Calu3 (cell line): ENCODE measurements at regions not wholly inside any gene's neighbourhood (a gene's known extent, or its start where the extent isn't known, plus 50 kb on each side); places are given as distances from the start of the nearest gene placed in this dataset.
A peak's percentile ranks its signal among the peaks of the same experiment; 100 is the strongest.

ENCODE experiments used
- BruUV-seq: library from RNA; stranded (reverse); fragments of 400-500 nt; replicated peaks from 2 replicates; lab custom pipeline; 2021; lab: Mats Ljungman, UMichigan
- CTCF ChIA-PET: fragments of 300-600 bp; sonication (Branson Sonifier 250); formaldehyde crosslinking; loops from one replicate; lab custom pipeline; 2022; ENCODE audit warnings: antibody characterized with exemption; lab: Charles Lee
- DNase-seq: peaks from one replicate; pipeline ENCODE4 v3.0.0; 2022
- H3K27ac Mint-ChIP-seq: one replicate; pipeline ENCODE4 v1.8.0; 2022; ENCODE audit warnings: mixed read lengths; ENCODE audit not compliant: unreplicated experiment
- H3K27me3 Mint-ChIP-seq: one replicate; pipeline ENCODE4 v1.8.0; 2022; ENCODE audit warnings: mixed read lengths; ENCODE audit not compliant: unreplicated experiment
- H3K36me3 Mint-ChIP-seq: one replicate; pipeline ENCODE4 v1.8.0; 2022; ENCODE audit warnings: mild to moderate bottlenecking, moderate library complexity, mixed read lengths; ENCODE audit not compliant: insufficient read depth, unreplicated experiment
- H3K4me1 Mint-ChIP-seq: one replicate; pipeline ENCODE4 v1.8.0; 2022; ENCODE audit warnings: mild to moderate bottlenecking, low read depth, mixed read lengths; ENCODE audit not compliant: unreplicated experiment
- H3K4me3 Mint-ChIP-seq: one replicate; pipeline ENCODE4 v1.8.0; 2022; ENCODE audit warnings: mild to moderate bottlenecking, low read depth, moderate library complexity, mixed read lengths; ENCODE audit not compliant: unreplicated experiment
- H3K9me3 Mint-ChIP-seq: one replicate; pipeline ENCODE4 v1.8.0; 2022; ENCODE audit warnings: low read depth, mixed read lengths; ENCODE audit not compliant: unreplicated experiment
- intact Hi-C: fragments of 100-400 bp; cut with micrococcal nuclease; formaldehyde crosslinking; loops from one replicate; pipeline ENCODE4 v1.10.0; 2022; ENCODE audit not compliant: unreplicated experiment
- TF ChIP-seq, protein P1 (sequence below): fragments of 200-600 bp; IDR thresholded peaks from one replicate; pipeline ENCODE4 v1.8.0; 2022; ENCODE audit warnings: antibody characterized with exemption; ENCODE audit not compliant: unreplicated experiment

DNA sequence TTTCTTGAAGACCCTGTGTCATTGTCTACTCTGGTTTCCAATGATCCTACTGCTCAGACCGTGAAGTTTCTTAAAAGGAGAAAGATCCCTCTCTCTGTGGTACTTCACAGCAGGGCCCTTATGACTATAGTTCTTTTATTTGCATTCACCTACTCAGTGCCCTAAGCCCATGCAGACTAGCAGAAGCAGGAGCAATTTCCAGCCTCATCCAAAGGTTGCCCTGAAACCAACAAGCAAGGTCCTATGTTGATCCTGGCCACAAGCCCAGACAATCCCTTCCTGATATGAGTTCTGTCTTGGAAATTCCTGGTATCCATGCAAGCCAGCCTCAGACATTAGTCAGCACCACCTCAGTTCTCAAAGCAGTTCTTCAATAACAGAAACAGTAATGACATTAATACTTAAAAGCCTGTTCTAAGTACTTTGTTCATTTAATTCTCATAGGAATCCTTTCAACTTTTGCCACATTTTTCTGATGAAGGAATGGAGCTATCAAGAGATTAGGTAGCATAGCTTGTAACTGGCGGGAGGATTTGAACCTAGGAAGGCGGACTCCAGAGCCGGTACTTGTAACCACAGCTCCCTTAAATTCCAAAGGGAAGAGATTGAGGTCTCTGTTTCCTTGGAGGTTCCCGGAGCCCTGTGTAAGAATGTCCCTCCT lies 58.1 kb upstream of the ST8SIA6 start:
- H3K27me3 Mint-ChIP-seq: no peaks in the 10 kb centered on the region
- DNase-seq: peak; percentile 60
- H3K36me3 Mint-ChIP-seq: no peaks in the 10 kb centered on the region
- peak overlapping the region; percentile 26 for H3K4me3 Mint-ChIP-seq
- H3K4me1 Mint-ChIP-seq: peaks cover 13% of the 10 kb centered on the region
- CTCF ChIA-PET: interaction anchor here (0.5 to 1.2 kb wide), 2 partner anchors 12 to 223 kb away, joined by 4 to 6 read pairs; no protein-coding TSS in a partner anchor
- intact Hi-C loops: loop anchor here (2.0 kb wide), 1 partner anchor 14 kb away; no protein-coding TSS in a partner anchor
- peak overlapping the region; percentile 88 for H3K27ac Mint-ChIP-seq
- TF ChIP-seq, protein P1, sequence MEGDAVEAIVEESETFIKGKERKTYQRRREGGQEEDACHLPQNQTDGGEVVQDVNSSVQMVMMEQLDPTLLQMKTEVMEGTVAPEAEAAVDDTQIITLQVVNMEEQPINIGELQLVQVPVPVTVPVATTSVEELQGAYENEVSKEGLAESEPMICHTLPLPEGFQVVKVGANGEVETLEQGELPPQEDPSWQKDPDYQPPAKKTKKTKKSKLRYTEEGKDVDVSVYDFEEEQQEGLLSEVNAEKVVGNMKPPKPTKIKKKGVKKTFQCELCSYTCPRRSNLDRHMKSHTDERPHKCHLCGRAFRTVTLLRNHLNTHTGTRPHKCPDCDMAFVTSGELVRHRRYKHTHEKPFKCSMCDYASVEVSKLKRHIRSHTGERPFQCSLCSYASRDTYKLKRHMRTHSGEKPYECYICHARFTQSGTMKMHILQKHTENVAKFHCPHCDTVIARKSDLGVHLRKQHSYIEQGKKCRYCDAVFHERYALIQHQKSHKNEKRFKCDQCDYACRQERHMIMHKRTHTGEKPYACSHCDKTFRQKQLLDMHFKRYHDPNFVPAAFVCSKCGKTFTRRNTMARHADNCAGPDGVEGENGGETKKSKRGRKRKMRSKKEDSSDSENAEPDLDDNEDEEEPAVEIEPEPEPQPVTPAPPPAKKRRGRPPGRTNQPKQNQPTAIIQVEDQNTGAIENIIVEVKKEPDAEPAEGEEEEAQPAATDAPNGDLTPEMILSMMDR: no peak
- no TSS peak for BruUV-seq
- H3K9me3 Mint-ChIP-seq: no peaks in the 10 kb centered on the region

DNA sequence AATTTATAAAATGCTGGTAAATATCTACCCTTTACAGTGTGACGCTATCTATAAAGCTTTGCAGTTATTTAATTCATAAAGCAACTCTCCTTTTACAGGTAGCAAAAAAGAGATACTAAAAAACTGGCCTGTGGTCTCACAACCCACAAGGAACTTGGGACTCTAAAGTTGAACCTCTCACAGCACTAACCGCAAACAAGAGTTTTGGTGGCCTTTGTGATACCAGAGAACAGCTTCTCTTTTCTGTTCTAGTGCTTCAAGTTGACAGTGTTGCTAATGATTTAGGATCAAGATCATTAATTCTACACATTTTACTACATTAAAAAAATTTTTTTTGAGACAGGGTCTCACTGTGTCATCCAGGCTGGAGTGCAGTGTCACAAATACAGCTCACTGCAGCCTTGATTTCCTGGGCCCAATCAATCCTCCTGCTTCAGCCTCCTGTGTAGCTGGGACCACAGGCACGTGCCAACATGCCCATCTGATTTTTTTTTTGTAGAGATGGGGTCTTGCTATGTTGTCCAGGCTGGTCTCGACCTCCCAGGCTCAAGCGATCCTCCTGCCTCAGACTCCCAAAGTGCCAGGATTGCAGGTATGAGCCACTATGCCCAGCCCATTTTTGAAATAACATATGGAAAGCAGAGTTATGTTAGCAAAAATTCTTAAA lies 56.0 kb upstream of the ST8SIA6 start:
- TF ChIP-seq, protein P1: no peak
- no peaks in the 10 kb centered on the region for H3K36me3 Mint-ChIP-seq

DNA sequence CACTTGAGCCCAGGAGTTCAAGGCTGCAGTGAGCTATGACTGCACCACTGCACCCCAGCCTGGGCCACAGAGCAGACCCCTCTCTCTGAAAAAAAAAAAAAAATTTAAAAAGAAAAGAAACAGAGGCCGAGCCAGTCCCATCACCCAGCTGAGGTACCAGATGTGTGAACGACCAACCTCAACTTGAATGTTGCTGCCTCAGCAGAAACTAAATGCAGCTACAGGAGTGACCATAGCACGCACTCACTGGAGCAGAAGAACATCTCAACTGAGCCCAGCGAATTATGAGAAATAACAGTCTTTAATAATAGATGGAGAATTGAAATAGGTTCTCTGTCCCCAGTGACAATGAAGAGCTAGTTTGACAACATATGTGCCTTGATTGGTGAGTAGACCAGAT lies 53.1 kb upstream of the ST8SIA6 start:
- Mint-ChIP-seq H3K27ac (no peak overlapping the region), H3K4me1 (peaks cover 6% of the 10 kb centered on the region), H3K27me3 (no peaks in the 10 kb centered on the region), H3K36me3 (no peaks in the 10 kb centered on the region), H3K4me3 (no peak overlapping the region), H3K9me3 (no peaks in the 10 kb centered on the region)
- DNase-seq: no peak
- TF ChIP-seq, protein P1: no peak
- no TSS peak for BruUV-seq
- intact Hi-C loops: no loop called here
- CTCF ChIA-PET: no interaction called here

More for the DNA sequence above, 56.0 kb upstream of the ST8SIA6 start:
- DNase-seq: no peak
- H3K4me1 Mint-ChIP-seq: peaks cover 13% of the 10 kb centered on the region
- no peak overlapping the region for H3K4me3 Mint-ChIP-seq
- H3K9me3 Mint-ChIP-seq: no peaks in the 10 kb centered on the region
- no peaks in the 10 kb centered on the region for H3K27me3 Mint-ChIP-seq
- intact Hi-C loops: no loop called here
- CTCF ChIA-PET: no interaction called here
- no TSS peak for BruUV-seq
- H3K27ac Mint-ChIP-seq: no peak overlapping the region

DNA sequence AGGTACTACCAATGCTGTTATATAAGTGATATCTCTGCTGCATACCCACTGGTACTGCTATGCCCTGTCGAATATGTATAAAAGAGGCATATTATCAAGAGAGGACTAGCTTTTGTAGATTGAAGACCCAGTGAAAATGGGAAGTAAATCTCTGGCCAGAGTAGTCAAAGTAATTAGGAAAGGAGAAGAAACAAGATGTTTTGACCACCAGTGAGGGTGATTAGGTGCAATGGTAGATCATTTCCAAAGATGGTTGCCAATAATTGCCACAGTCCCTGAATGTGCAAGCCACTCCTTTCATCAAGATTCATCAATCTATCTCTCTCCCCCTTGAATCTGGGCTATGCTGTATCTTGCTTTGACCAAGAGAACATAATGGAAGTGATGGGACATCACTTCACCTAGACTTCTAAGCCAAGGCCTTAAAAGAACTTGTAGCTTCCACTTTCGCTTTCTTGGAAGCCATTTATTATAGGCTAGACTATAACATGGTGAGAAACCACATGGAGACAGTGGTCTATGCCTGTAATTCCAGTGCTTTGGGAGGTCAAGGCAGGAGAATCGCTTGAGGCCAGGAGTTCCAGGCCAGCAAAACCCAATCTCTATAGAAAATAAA lies 52.6 kb upstream of the ST8SIA6 start:
- no peak for DNase-seq
- intact Hi-C loops: no loop called here
- H3K9me3 Mint-ChIP-seq: no peaks in the 10 kb centered on the region
- no peaks in the 10 kb centered on the region for H3K27me3 Mint-ChIP-seq
- peaks cover under 1% of the 10 kb centered on the region for H3K4me1 Mint-ChIP-seq
- no peak overlapping the region for H3K27ac Mint-ChIP-seq
- TF ChIP-seq, protein P1: no peak
- BruUV-seq: no TSS peak
- no peaks in the 10 kb centered on the region for H3K36me3 Mint-ChIP-seq
- CTCF ChIA-PET: interaction anchor here (0.7 kb wide), 1 partner anchor 80 kb away, joined by 3 read pairs; no protein-coding TSS in a partner anchor
- no peak overlapping the region for H3K4me3 Mint-ChIP-seq
